OCI-M1 (cell line): ENCODE measurements at regions not wholly inside any gene's neighbourhood (a gene's known extent, or its start where the extent isn't known, plus 50 kb on each side); places are given as distances from the start of the nearest gene placed in this dataset.
"Not testable (repeated sequence)": the region's sequence is repeated elsewhere in the genome, so short reads cannot be mapped to it uniquely, and the experiment has no call there.

Source experiments
- DNase-seq: peaks from one replicate; lab custom pipeline; 2025; lab: John Stamatoyannopoulos, UW

- DNase-seq, result peak; percentile 75
These were observed 400.8 kb upstream of the PIK3R1 start for GRCh38 chr5:67814569-67815311.

GRCh38 chr5:67813877-67814539 lies 401.5 kb upstream of the PIK3R1 start:
- DNase-seq, result peak; percentile 86

- DNase-seq, result no peak
These were observed 406.0 kb upstream of the PIK3R1 start for GRCh38 chr5:67809589-67809988.

GRCh38 chr5:67808340-67808739 lies 407.2 kb upstream of the PIK3R1 start:
- peak; percentile 10 for DNase-seq

GRCh38 chr5:67807439-67807888 lies 408.1 kb upstream of the PIK3R1 start:
- no peak for DNase-seq

- no peak for DNase-seq
These were observed 408.7 kb upstream of the PIK3R1 start for GRCh38 chr5:67806654-67807438.

GRCh38 chr5:67805666-67806348 lies 409.7 kb upstream of the PIK3R1 start:
- no peak for DNase-seq

- no peak for DNase-seq
These were observed 412.8 kb upstream of the PIK3R1 start for GRCh38 chr5:67802766-67803165.

GRCh38 chr5:67799732-67800234 lies 415.8 kb upstream of the PIK3R1 start:
- no peak for DNase-seq

- not testable (repeated sequence) for DNase-seq
These were observed 417.1 kb upstream of the PIK3R1 start for GRCh38 chr5:67798470-67798869.

GRCh38 chr5:67795781-67796477 lies 419.6 kb upstream of the PIK3R1 start:
- no peak for DNase-seq

- DNase-seq, result no peak
These were observed 421.6 kb upstream of the PIK3R1 start for GRCh38 chr5:67793966-67794365.

GRCh38 chr5:67793418-67793817 lies 422.1 kb upstream of the PIK3R1 start:
- DNase-seq, result no peak

GRCh38 chr5:67792891-67793290 lies 422.7 kb upstream of the PIK3R1 start:
- DNase-seq, result no peak

GRCh38 chr5:67790390-67790789 lies 425.2 kb upstream of the PIK3R1 start:
- no peak for DNase-seq

- DNase-seq, result not testable (repeated sequence)
These were observed 435.5 kb upstream of the PIK3R1 start for GRCh38 chr5:67779893-67780623.

- no peak for DNase-seq
These were observed 440.8 kb upstream of the PIK3R1 start for GRCh38 chr5:67774786-67775185.

GRCh38 chr5:67774267-67774552 lies 441.3 kb upstream of the PIK3R1 start:
- DNase-seq, result no peak

GRCh38 chr5:67773411-67774266 lies 441.9 kb upstream of the PIK3R1 start:
- DNase-seq, result no peak

GRCh38 chr5:67771791-67772190 lies 443.8 kb upstream of the PIK3R1 start:
- no peak for DNase-seq
